SK-N-SH treated with all-trans-retinoic acid at 6 μM for 48 hours (cell line): ENCODE measurements at regions not wholly inside any gene's neighbourhood (a gene's known extent, or its start where the extent isn't known, plus 50 kb on each side); places are given as distances from the start of the nearest gene placed in this dataset.

Source experiments
- ARNTL ChIP-seq: fragments of 450-650 bp; formaldehyde crosslinking; IDR thresholded peaks from 2 replicates; pipeline ENCODE4 v1.5.0; 2020; ENCODE audit warnings: low read depth, mild to moderate bottlenecking, moderate library complexity, borderline replicate concordance
- CREB5 ChIP-seq: fragments of 250-450 bp; sonication (Bioruptor Pico); IDR thresholded peaks from 2 replicates; pipeline ENCODE4 v1.5.1; 2020; ENCODE audit warnings: low read depth, mild to moderate bottlenecking, moderate library complexity
- CSDC2 ChIP-seq: fragments of 250-450 bp; sonication (Bioruptor Pico); IDR thresholded peaks from 2 replicates; pipeline ENCODE4 v1.5.0; 2020; ENCODE audit warnings: mild to moderate bottlenecking, moderate library complexity
- ESRRG ChIP-seq: fragments of 250-450 bp; sonication (Bioruptor Pico); IDR thresholded peaks from 2 replicates; pipeline ENCODE4 v1.6.1; 2021; ENCODE audit warnings: mild to moderate bottlenecking
- OSR1 ChIP-seq: fragments of 250-450 bp; sonication (Bioruptor Pico); IDR thresholded peaks from 2 replicates; pipeline ENCODE4 v1.8.0; 2022; ENCODE audit warnings: moderate library complexity, mild to moderate bottlenecking, inconsistent platforms
- PATZ1 ChIP-seq: fragments of 250-450 bp; sonication (Bioruptor Pico); IDR thresholded peaks from 2 replicates; pipeline ENCODE4 v1.8.0; 2020; ENCODE audit warnings: mild to moderate bottlenecking, moderate library complexity, borderline replicate concordance
- TOX ChIP-seq: fragments of 250-450 bp; sonication (Bioruptor Pico); IDR thresholded peaks from 2 replicates; pipeline ENCODE4 v1.8.0; 2021; ENCODE audit warnings: mild to moderate bottlenecking, moderate library complexity, borderline replicate concordance
- TSHZ2 ChIP-seq: fragments of 250-450 bp; sonication (Bioruptor Pico); IDR thresholded peaks from 2 replicates; pipeline ENCODE4 v1.5.0; 2020; ENCODE audit warnings: mild to moderate bottlenecking, moderate library complexity
- ZC3H10 ChIP-seq: fragments of 250-450 bp; sonication (Bioruptor Pico); IDR thresholded peaks from 2 replicates; pipeline ENCODE4 v1.5.1; 2021; ENCODE audit warnings: mild to moderate bottlenecking, moderate library complexity
- ZFP30 ChIP-seq: fragments of 450-650 bp; formaldehyde crosslinking; IDR thresholded peaks from 2 replicates; pipeline ENCODE4 v1.5.0; 2022; ENCODE audit warnings: mild to moderate bottlenecking, moderate library complexity
- ZNF8 ChIP-seq: fragments of 450-650 bp; formaldehyde crosslinking; IDR thresholded peaks from 2 replicates; pipeline ENCODE4 v1.5.0; 2020; ENCODE audit warnings: mild to moderate bottlenecking, moderate library complexity

GRCh38 chr6:91500689-91501303 lies 913.9 kb upstream of the MAP3K7 start:
- TF ChIP-seq TOX (CRISPR knock-in tag) (no peak), ZFP30 (no peak), CREB5 (no peak), CSDC2 (CRISPR knock-in tag) (no peak), ESRRG (CRISPR knock-in tag) (no peak), PATZ1 (CRISPR knock-in tag) (no peak), ZNF8 (CRISPR knock-in tag) (no peak), ZC3H10 (CRISPR knock-in tag) (no peak), ARNTL (CRISPR knock-in tag) (no peak), TSHZ2 (CRISPR knock-in tag) (no peak), OSR1 (CRISPR knock-in tag) (no peak)
